Sigmoid colon (tissue), 6 donors: ENCODE measurements at regions not wholly inside any gene's neighbourhood (a gene's known extent, or its start where the extent isn't known, plus 50 kb on each side); places are given as distances from the start of the nearest gene placed in this dataset.

Experiments used
- DNase-seq: peaks from one replicate; pipeline ENCODE4 v3.0.0-alpha.2; 2019
- H3K27ac ChIP-seq, 4 donors: fragments of 200-600 bp; sonication (generic); one replicate each; pipeline ENCODE4 v1.5.1; 2016 to 2019; ENCODE audit warnings: mild to moderate bottlenecking in 1 of 4
- H3K27me3 ChIP-seq, 3 donors: fragments of 200-600 bp; sonication (generic); one replicate each; pipeline ENCODE4 v1.5.1; 2019; ENCODE audit warnings: mild to moderate bottlenecking in 1 of 3
- H3K36me3 ChIP-seq, 4 donors: fragments of 200-600 bp; sonication (generic); one replicate each; pipeline ENCODE4 v1.5.1; 2016 to 2019
- H3K4me1 ChIP-seq, 4 donors: fragments of 200-600 bp; sonication (generic); one replicate each; pipeline ENCODE4 v1.5.1; 2017 to 2019
- H3K4me3 ChIP-seq, 4 donors: fragments of 200-600 bp; sonication (generic); one replicate each; pipeline ENCODE4 v1.5.1; 2017 to 2019; ENCODE audit warnings: mild to moderate bottlenecking in 2 of 4, moderate library complexity in 1 of 4
- H3K9me3 ChIP-seq, 4 donors: fragments of 200-600 bp in 3 of 4; sonication (generic) in 3 of 4; one replicate each; pipeline versions ENCODE4 v1.5.1 to v1.6.1; 2013 to 2019
- EP300 ChIP-seq, 4 donors: sonication (generic); formaldehyde crosslinking; IDR thresholded peaks; one replicate each; pipeline ENCODE4 v1.6.1; 2017; ENCODE audit warnings: antibody characterized with exemption in 4 of 4
- POLR2A ChIP-seq, 2 donors: fragments of 450-650 bp; IDR thresholded peaks; one replicate each; pipeline ENCODE4 v1.6.1; 2016; ENCODE audit warnings: antibody characterized with exemption in 2 of 2, mild to moderate bottlenecking in 2 of 2, moderate library complexity in 2 of 2
- POLR2AphosphoS5 ChIP-seq, 4 donors: sonication (generic); formaldehyde crosslinking; IDR thresholded peaks; one replicate each; pipeline ENCODE4 v1.6.1; 2017; ENCODE audit warnings: antibody characterized with exemption in 4 of 4
- WGBS, 2 donors: extraction: QIAGEN DNeasy Blood & Tissue Kit; methylation state at CpG; one replicate each; pipeline ENCODE4 v1.1.7; 2013; 5-methylcytosine and 5-hydroxymethylcytosine counted together
- intact Hi-C: fragments of 100-400 bp; cut with DNase I; formaldehyde crosslinking; loops from one replicate; pipeline ENCODE4 v1.15.1; 2023
- TF ChIP-seq, protein P1 (sequence below), 4 experiments: fragments of 450-650 bp in 3 of 4; fragments of 200-600 bp in 1 of 4; IDR thresholded peaks; one replicate each; pipeline ENCODE4 v1.5.1; 2016 to 2019; ENCODE audit warnings: antibody characterized with exemption in 4 of 4, mild to moderate bottlenecking in 3 of 4, moderate library complexity in 2 of 4
- donor health status: healthy with polysubstance abuse.
- donor health status: healthy.

DNA sequence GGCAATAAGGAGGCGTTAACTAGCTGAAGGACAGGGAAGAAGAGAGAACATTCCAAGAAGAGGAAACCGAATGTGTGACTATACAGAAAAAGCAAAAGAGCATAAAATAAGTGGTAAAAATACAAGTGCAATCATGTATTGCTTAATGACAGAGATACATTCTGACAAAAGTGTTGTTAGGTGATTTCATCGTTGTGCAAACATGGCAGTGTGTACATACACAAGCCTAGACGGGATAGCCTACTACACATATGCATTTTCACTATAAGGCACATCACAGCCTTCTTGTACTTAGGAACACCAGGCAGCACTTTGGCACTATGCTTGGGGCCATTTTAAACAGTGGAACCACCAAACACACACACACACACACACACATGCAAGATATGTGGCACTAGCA lies 299.3 kb downstream of the BCAT1 start:
- Histone ChIP-seq H3K27me3 (no peaks in the 10 kb centered on the region), H3K4me3 (no peak overlapping the region), H3K36me3 (no peaks in the 10 kb centered on the region), H3K27ac (no peak overlapping the region), H3K4me1 (no peaks in the 10 kb centered on the region), H3K9me3 (no peaks in the 10 kb centered on the region)
- no peak for DNase-seq
- intact Hi-C loops: no loop called here
- TF ChIP-seq POLR2A (IDR thresholded peaks at IDR 0.05): no peak
- TF ChIP-seq POLR2AphosphoS5 (IDR thresholded peaks at IDR 0.05): no peak
- TF ChIP-seq, protein P1, sequence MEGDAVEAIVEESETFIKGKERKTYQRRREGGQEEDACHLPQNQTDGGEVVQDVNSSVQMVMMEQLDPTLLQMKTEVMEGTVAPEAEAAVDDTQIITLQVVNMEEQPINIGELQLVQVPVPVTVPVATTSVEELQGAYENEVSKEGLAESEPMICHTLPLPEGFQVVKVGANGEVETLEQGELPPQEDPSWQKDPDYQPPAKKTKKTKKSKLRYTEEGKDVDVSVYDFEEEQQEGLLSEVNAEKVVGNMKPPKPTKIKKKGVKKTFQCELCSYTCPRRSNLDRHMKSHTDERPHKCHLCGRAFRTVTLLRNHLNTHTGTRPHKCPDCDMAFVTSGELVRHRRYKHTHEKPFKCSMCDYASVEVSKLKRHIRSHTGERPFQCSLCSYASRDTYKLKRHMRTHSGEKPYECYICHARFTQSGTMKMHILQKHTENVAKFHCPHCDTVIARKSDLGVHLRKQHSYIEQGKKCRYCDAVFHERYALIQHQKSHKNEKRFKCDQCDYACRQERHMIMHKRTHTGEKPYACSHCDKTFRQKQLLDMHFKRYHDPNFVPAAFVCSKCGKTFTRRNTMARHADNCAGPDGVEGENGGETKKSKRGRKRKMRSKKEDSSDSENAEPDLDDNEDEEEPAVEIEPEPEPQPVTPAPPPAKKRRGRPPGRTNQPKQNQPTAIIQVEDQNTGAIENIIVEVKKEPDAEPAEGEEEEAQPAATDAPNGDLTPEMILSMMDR (IDR thresholded peaks at IDR 0.05): no peak
- no peak for TF ChIP-seq EP300 (IDR thresholded peaks at IDR 0.05)
- 23 to 61% methylated on average over 4 of the region's 4 CpGs for WGBS, 2 donors

DNA sequence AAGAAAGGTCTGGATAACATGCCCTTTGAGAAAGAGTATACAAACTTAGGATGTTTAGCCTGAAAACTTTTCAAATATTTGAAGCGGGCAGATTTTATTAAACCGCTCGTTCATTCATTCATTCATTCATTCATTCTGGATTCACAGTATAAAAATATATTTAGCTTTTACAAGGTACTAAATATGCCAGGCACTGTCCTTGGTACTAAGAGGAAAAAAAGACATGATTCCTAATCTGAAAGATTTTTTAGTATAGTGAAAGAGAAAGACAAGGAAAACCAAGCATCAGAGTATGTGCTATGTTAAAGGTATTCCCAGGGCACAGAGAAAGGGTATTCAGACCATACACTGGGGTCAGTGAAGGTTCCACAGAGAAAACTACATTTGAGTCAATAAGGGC lies 299.7 kb downstream of the BCAT1 start:
- no peak overlapping the region for H3K4me3 ChIP-seq
- TF ChIP-seq EP300 (IDR thresholded peaks at IDR 0.05) (no peak), POLR2A (IDR thresholded peaks at IDR 0.05) (no peak), POLR2AphosphoS5 (IDR thresholded peaks at IDR 0.05) (no peak)
- TF ChIP-seq, protein P1 (IDR thresholded peaks at IDR 0.05): no peak
- H3K27me3 ChIP-seq: no peaks in the 10 kb centered on the region
- no peak for DNase-seq
- no peaks in the 10 kb centered on the region for H3K4me1 ChIP-seq
- intact Hi-C loops: no loop called here
- WGBS, 2 donors: 60 to 61% methylated on average over 3 of the region's 3 CpGs
- H3K36me3 ChIP-seq: no peaks in the 10 kb centered on the region
- H3K9me3 ChIP-seq: no peaks in the 10 kb centered on the region
- H3K27ac ChIP-seq: no peak overlapping the region

DNA sequence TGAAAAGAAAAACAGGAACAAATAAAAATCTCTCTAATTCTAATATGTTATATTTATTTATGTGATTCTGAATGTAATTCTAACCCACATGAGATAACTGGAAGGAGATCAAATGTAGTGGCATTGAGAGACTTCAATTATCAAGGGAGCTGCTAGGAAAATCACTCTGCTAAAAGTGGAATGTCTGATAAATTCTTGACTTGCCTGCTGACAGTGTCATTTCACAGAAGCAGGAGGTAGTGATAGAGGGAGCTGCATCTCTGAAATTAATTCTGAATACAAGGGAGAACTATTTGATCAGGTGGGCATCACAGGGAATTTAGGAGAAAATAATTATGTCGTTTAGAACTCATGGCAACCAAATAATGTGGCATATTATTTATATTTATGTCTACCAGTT lies 303.6 kb downstream of the BCAT1 start:
- H3K9me3 ChIP-seq: no peaks in the 10 kb centered on the region
- TF ChIP-seq, protein P1 (IDR thresholded peaks at IDR 0.05): no peak
- TF ChIP-seq POLR2A (IDR thresholded peaks at IDR 0.05) (no peak), EP300 (IDR thresholded peaks at IDR 0.05) (no peak), POLR2AphosphoS5 (IDR thresholded peaks at IDR 0.05) (no peak)
- H3K4me1 ChIP-seq: no peaks in the 10 kb centered on the region
- intact Hi-C loops: no loop called here
- H3K27me3 ChIP-seq: no peaks in the 10 kb centered on the region
- no peak overlapping the region for H3K27ac ChIP-seq
- DNase-seq: no peak
- H3K36me3 ChIP-seq: no peaks in the 10 kb centered on the region
- no peak overlapping the region for H3K4me3 ChIP-seq
- WGBS, 2 donors: 78 to 88% methylated on average over 1 of the region's 1 CpG

DNA sequence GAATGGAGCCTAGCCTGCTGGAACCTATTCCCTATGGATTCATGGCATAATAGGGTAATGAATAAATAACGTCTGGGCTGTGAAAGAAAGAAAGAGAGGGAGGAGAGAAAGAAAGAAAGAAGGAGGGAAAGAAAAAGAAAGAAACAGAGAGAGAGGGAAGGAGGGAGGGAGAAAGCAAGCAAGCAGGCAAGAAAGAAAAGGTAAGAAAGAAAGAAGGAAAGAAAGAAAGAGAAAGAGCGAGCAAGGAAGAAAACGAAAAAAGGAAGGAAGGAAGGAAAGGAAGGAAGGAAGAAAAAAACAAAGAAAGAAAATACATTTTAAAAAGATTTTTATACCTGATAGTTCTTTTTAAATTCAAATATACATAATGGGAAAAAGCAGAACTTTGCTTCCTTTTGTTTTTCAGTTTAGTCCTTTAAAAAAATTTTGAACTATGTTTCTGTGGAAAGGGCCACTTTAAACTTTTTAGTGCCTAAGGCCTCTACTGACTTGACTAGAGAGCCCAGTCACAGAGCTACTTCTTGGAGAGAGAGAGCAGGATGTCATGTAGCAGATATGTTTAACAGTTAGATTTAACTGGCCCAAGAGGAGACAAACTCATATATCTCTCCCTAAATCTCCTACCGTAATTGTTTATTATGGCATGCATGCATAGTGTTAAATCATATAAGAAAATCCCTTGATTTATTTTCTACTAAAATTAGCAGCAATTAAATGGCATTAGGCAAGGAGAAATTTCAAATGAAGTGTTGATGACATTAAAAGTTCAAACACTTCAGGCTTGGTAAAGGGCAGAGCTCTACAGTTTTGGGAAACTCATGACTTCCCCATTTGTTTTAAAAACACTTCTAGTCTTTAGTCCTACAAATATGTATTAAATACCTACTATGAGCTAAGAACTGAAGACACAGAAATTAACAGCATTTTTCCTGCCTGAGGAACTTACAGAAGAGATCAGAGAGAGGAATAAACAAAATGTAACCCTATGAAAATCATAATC lies 305.5 kb downstream of the BCAT1 start:
- no peaks in the 10 kb centered on the region for H3K36me3 ChIP-seq
- no peaks in the 10 kb centered on the region for H3K9me3 ChIP-seq
- no peak overlapping the region for H3K27ac ChIP-seq
- intact Hi-C loops: no loop called here
- no peaks in the 10 kb centered on the region for H3K27me3 ChIP-seq
- no peak overlapping the region for H3K4me3 ChIP-seq
- no peaks in the 10 kb centered on the region for H3K4me1 ChIP-seq
- TF ChIP-seq, protein P1 (IDR thresholded peaks at IDR 0.05): no peak
- TF ChIP-seq POLR2A (IDR thresholded peaks at IDR 0.05): no peak
- no peak for TF ChIP-seq POLR2AphosphoS5 (IDR thresholded peaks at IDR 0.05)
- no peak for TF ChIP-seq EP300 (IDR thresholded peaks at IDR 0.05)
- WGBS, 2 donors: 64 to 70% methylated on average over 4 of the region's 4 CpGs
- DNase-seq: no peak
